H9 (cell line): ENCODE measurements at regions not wholly inside any gene's neighbourhood (a gene's known extent, or its start where the extent isn't known, plus 50 kb on each side); places are given as distances from the start of the nearest gene placed in this dataset.

Experiments
- DNase-seq: peaks from one replicate; pipeline ENCODE4 v3.0.0-alpha.2; 2017
- H2AFZ ChIP-seq: one replicate; pipeline ENCODE4 v1.6.1; 2013; ENCODE audit warnings: mild to moderate bottlenecking, low read length, control low read depth, moderate library complexity
- H2AK5ac ChIP-seq: 2 replicates; pipeline ENCODE4 v1.6.1; 2013; ENCODE audit warnings: low read length, control low read depth, mixed read lengths; ENCODE audit not compliant: insufficient read length
- H2BK120ac ChIP-seq: one replicate; pipeline ENCODE4 v1.6.1; 2013; ENCODE audit warnings: low read depth, mild to moderate bottlenecking, low read length, control low read depth, inconsistent platforms; ENCODE audit not compliant: poor library complexity, severe bottlenecking
- H2BK12ac ChIP-seq: 2 replicates; pipeline ENCODE4 v1.6.1; 2013; ENCODE audit warnings: low read length, control low read depth, mixed read lengths, low read depth; ENCODE audit not compliant: insufficient read length
- H2BK15ac ChIP-seq: 2 replicates; pipeline ENCODE4 v1.6.1; 2013; ENCODE audit warnings: low read depth, low read length, control low read depth
- H2BK20ac ChIP-seq: one replicate; pipeline ENCODE4 v1.6.1; 2013; ENCODE audit warnings: low read depth, mild to moderate bottlenecking, low read length, control low read depth, inconsistent platforms; ENCODE audit not compliant: poor library complexity, severe bottlenecking
- H2BK5ac ChIP-seq: 2 replicates; pipeline ENCODE4 v1.6.1; 2013; ENCODE audit warnings: low read length, control low read depth, mixed read lengths; ENCODE audit not compliant: insufficient read length
- H3K14ac ChIP-seq: 2 replicates; pipeline ENCODE4 v1.6.1; 2013; ENCODE audit warnings: low read length, control low read depth; ENCODE audit not compliant: insufficient read depth
- H3K18ac ChIP-seq: 2 replicates; pipeline ENCODE4 v1.6.1; 2013; ENCODE audit warnings: low read depth, mild to moderate bottlenecking, mixed read lengths, low read length, control low read depth; ENCODE audit not compliant: insufficient read length
- H3K23ac ChIP-seq: 2 replicates; pipeline ENCODE4 v1.6.1; 2013; ENCODE audit warnings: low read length, control low read depth, mixed read lengths, low read depth; ENCODE audit not compliant: insufficient read length
- H3K23me2 ChIP-seq: 2 replicates; pipeline ENCODE4 v1.6.1; 2013; ENCODE audit warnings: low read depth, mild to moderate bottlenecking, mixed read lengths, low read length, control low read depth; ENCODE audit not compliant: insufficient read length, poor library complexity, severe bottlenecking
- H3K27ac ChIP-seq: 2 replicates; pipeline ENCODE4 v1.5.1; 2013; ENCODE audit warnings: low read length, control low read depth, mixed read lengths, low read depth; ENCODE audit not compliant: insufficient read length
- H3K27me3 ChIP-seq: 2 replicates; pipeline ENCODE4 v1.6.1; 2013; ENCODE audit warnings: low read length, control low read depth, inconsistent platforms; ENCODE audit not compliant: insufficient read depth
- H3K4ac ChIP-seq: 2 replicates; pipeline ENCODE4 v1.6.1; 2013; ENCODE audit warnings: low read depth, mild to moderate bottlenecking, control low read depth, inconsistent platforms, low read length, moderate library complexity
- H3K4me1 ChIP-seq: 2 replicates; pipeline ENCODE4 v1.6.1; 2013; ENCODE audit warnings: low read length, control low read depth, inconsistent platforms; ENCODE audit not compliant: insufficient read depth
- H3K4me2 ChIP-seq: 2 replicates; pipeline ENCODE4 v1.6.1; 2013; ENCODE audit warnings: low read length, control low read depth, mixed read lengths; ENCODE audit not compliant: insufficient read length, insufficient read depth
- H3K56ac ChIP-seq: 2 replicates; pipeline ENCODE4 v1.6.1; 2013; ENCODE audit warnings: low read depth, mild to moderate bottlenecking, mixed read lengths, low read length, control low read depth; ENCODE audit not compliant: insufficient read length
- H3K79me1 ChIP-seq: 2 replicates; pipeline ENCODE4 v1.6.1; 2013; ENCODE audit warnings: low read depth, mild to moderate bottlenecking, moderate library complexity, low read length, control low read depth, inconsistent platforms; ENCODE audit not compliant: insufficient read depth, poor library complexity, severe bottlenecking
- H3K79me2 ChIP-seq: 2 replicates; pipeline ENCODE4 v1.6.1; 2013; ENCODE audit warnings: low read length, control low read depth, inconsistent platforms; ENCODE audit not compliant: insufficient read depth
- H3K9ac ChIP-seq: 2 replicates; pipeline ENCODE4 v1.6.1; 2013; ENCODE audit warnings: low read length, control low read depth, mixed read lengths; ENCODE audit not compliant: insufficient read length; ENCODE audit errors: extremely low read depth
- H3K9me3 ChIP-seq: one replicate; pipeline ENCODE4 v1.6.1; 2013; ENCODE audit warnings: low read depth, low read length, inconsistent platforms; ENCODE audit not compliant: control insufficient read depth
- H3T11ph ChIP-seq: one replicate; pipeline ENCODE4 v1.6.1; 2013; ENCODE audit warnings: mild to moderate bottlenecking, low read length, control low read depth, inconsistent platforms
- H4K20me1 ChIP-seq: one replicate; pipeline ENCODE4 v1.6.1; 2013; ENCODE audit not compliant: control insufficient read depth, insufficient read length, insufficient read depth
- H4K5ac ChIP-seq: 2 replicates; pipeline ENCODE4 v1.6.1; 2013; ENCODE audit warnings: low read depth, mild to moderate bottlenecking, mixed read lengths, low read length, control low read depth; ENCODE audit not compliant: insufficient read length
- H4K8ac ChIP-seq: replicated peaks from 2 replicates; pipeline ENCODE4 v1.6.1; 2013; ENCODE audit warnings: low read length, control low read depth, mixed read lengths, low read depth; ENCODE audit not compliant: insufficient read length
- H4K91ac ChIP-seq: 2 replicates; pipeline ENCODE4 v1.6.1; 2013; ENCODE audit warnings: low read depth, mild to moderate bottlenecking, moderate library complexity, mixed read lengths, low read length, control low read depth; ENCODE audit not compliant: insufficient read length
- H3K27ac Mint-ChIP-seq, 3 experiments: 2 replicates in 2 of 3; 3 replicates in 1 of 3; pipeline ENCODE4 v1.8.0; 2020 to 2021; ENCODE audit warnings: mixed read lengths in 3 of 3, mild to moderate bottlenecking in 1 of 3, moderate library complexity in 1 of 3
- H3K27me3 Mint-ChIP-seq: 2 replicates; pipeline ENCODE4 v1.8.0; 2021; ENCODE audit warnings: low read depth, mild to moderate bottlenecking, moderate library complexity, mixed read lengths
- H3K36me3 Mint-ChIP-seq, 3 experiments: 2 replicates in 2 of 3; 3 replicates in 1 of 3; pipeline ENCODE4 v1.8.0; 2020 to 2021; ENCODE audit warnings: low read depth in 3 of 3, mixed read lengths in 3 of 3; ENCODE audit not compliant: insufficient read depth in 1 of 3
- H3K4me1 Mint-ChIP-seq, 2 experiments: 2 replicates each; pipeline ENCODE4 v1.8.0; 2020; ENCODE audit warnings: mixed read lengths in 2 of 2
- H3K4me3 Mint-ChIP-seq, 2 experiments: 2 replicates in 1 of 2; 3 replicates in 1 of 2; pipeline ENCODE4 v1.8.0; 2020 to 2021; ENCODE audit warnings: mild to moderate bottlenecking in 2 of 2, mixed read lengths in 2 of 2, moderate library complexity in 1 of 2
- H3K9me3 Mint-ChIP-seq, 2 experiments: 2 replicates in 1 of 2; 3 replicates in 1 of 2; pipeline ENCODE4 v1.8.0; 2020; ENCODE audit warnings: mild to moderate bottlenecking in 2 of 2, mixed read lengths in 2 of 2, moderate library complexity in 1 of 2
- CTCF ChIP-seq: fragments of 200-600 bp; sonication (generic); conservative IDR thresholded peaks from 3 replicates; pipeline ENCODE4 v1.8.0; 2021; ENCODE audit warnings: antibody characterized with exemption, mild to moderate bottlenecking
- whole genome bisulfite sequencing: extraction: QIAGEN DNeasy Blood & Tissue Kit; methylation state at CpG from one replicate; pipeline ENCODE4 v1.1.7; 2013; ENCODE audit warnings: missing lambda C conversion rate, low lambda C conversion rate, mixed read lengths; ENCODE audit not compliant: insufficient read length; ENCODE audit errors: extremely low coverage; 5-methylcytosine and 5-hydroxymethylcytosine counted together

GRCh38 chr7:65239707-65240352, 133.8 kb upstream of the ZNF92 start:
- H3K4me1 Mint-ChIP-seq, result peaks cover 14 to 25% of the 10 kb centered on the region in 2 experiments

More at GRCh38 chr7:65239707-65240352, 133.8 kb upstream of the ZNF92 start:
- Histone ChIP-seq H2BK15ac (no peak overlapping the region), H3K27ac (no peak overlapping the region), H3K79me1 (no peaks in the 10 kb centered on the region), H2BK20ac (no peak overlapping the region), H3K4ac (no peak overlapping the region), H3K18ac (peak overlapping the region; percentile 79), H2AK5ac (no peak overlapping the region), H2BK120ac (no peak overlapping the region), H4K5ac (no peak overlapping the region), H3K23ac (no peak overlapping the region), H4K91ac (no peak overlapping the region), H3K9ac (peak overlapping the region; percentile 6), H3K79me2 (no peaks in the 10 kb centered on the region), H4K8ac (no peak overlapping the region), H3K23me2 (peaks cover 4% of the 10 kb centered on the region), H3K56ac (no peak overlapping the region), H3K4me2 (peak overlapping the region; percentile 36), H3K27me3 (no peaks in the 10 kb centered on the region), H3K4me1 (0 out of 2 replicates have a peak, but pooled peaks cover 3% of the 10 kb centered on the region), H3K14ac (peak overlapping the region; percentile 95), H2BK12ac (no peak overlapping the region), H3K9me3 (no peaks in the 10 kb centered on the region), H3T11ph (no peak overlapping the region), H2AFZ (no peak overlapping the region), H2BK5ac (no peak overlapping the region), H4K20me1 (no peaks in the 10 kb centered on the region)
- no peak; the same call in 1 of the 3 replicates for TF ChIP-seq CTCF
- Mint-ChIP-seq H3K4me3 (peak overlapping the region; percentile 63 to 80), H3K9me3 (no peaks in the 10 kb centered on the region), H3K27ac (no peak overlapping the region; a peak in 2 of 7 replicates), H3K36me3 (no peaks in the 10 kb centered on the region), H3K27me3 (peaks cover 5% of the 10 kb centered on the region)
- no CpG with 5 or more reads among the region's 52 CpGs for WGBS
- DNase-seq, result peak; percentile 89
